Neural cell (in vitro differentiated cells): ENCODE measurements at regions not wholly inside any gene's neighbourhood (a gene's known extent, or its start where the extent isn't known, plus 50 kb on each side); places are given as distances from the start of the nearest gene placed in this dataset.

Source experiments
- H2AFZ ChIP-seq: fragments of 200-600, 300-800 bp; sonication (generic), shearing (Covaris generic); 2 replicates; pipeline ENCODE4 v1.6.0; 2014; ENCODE audit warnings: low read depth, mild to moderate bottlenecking, antibody characterized with exemption, low read length, moderate library complexity
- H3F3A ChIP-seq: fragments of 200-600 bp; shearing (Covaris generic); 2 replicates; pipeline ENCODE4 v1.6.1; 2016; ENCODE audit warnings: mild to moderate bottlenecking, moderate library complexity, mixed read lengths, antibody characterized with exemption, low read length; ENCODE audit not compliant: insufficient read depth, poor library complexity, severe bottlenecking
- H3K27ac ChIP-seq: fragments of 200-600, 300-800 bp; sonication (generic), shearing (Covaris generic); 2 replicates; pipeline ENCODE4 v1.5.1; 2014; ENCODE audit warnings: mild to moderate bottlenecking, low read length, moderate library complexity
- H3K27me3 ChIP-seq: fragments of 300-800, 200-600 bp; sonication (generic), shearing (Covaris generic); 2 replicates; pipeline ENCODE4 v1.6.0; 2014; ENCODE audit warnings: mild to moderate bottlenecking, low read depth, low read length, moderate library complexity; ENCODE audit not compliant: insufficient read depth
- H3K36me3 ChIP-seq: fragments of 300-800, 200-600 bp; sonication (generic), shearing (Covaris generic); 2 replicates; pipeline ENCODE4 v1.5.1; 2014; ENCODE audit warnings: mild to moderate bottlenecking, antibody characterized with exemption, low read length, moderate library complexity; ENCODE audit not compliant: insufficient read depth
- H3K4me2 ChIP-seq: fragments of 300-800, 200-600 bp; sonication (generic), shearing (Covaris generic); 2 replicates; pipeline ENCODE4 v1.6.0; 2014; ENCODE audit warnings: mild to moderate bottlenecking, low read length
- H3K4me3 ChIP-seq: fragments of 300-800, 200-600 bp; sonication (generic), shearing (Covaris generic); 2 replicates; pipeline ENCODE4 v1.5.1; 2014; ENCODE audit warnings: mild to moderate bottlenecking, low read length, moderate library complexity
- H3K79me2 ChIP-seq: fragments of 200-600 bp; shearing (Covaris generic); replicated peaks from 2 replicates; pipeline ENCODE4 v1.6.0; 2014; ENCODE audit warnings: mild to moderate bottlenecking, low read length, moderate library complexity; ENCODE audit not compliant: insufficient read depth
- H3K9ac ChIP-seq: fragments of 300-800, 200-600 bp; sonication (generic), shearing (Covaris generic); 2 replicates; pipeline ENCODE4 v1.6.1; 2016; ENCODE audit warnings: mild to moderate bottlenecking, low read length, mixed read lengths
- H3K9me2 ChIP-seq: fragments of 200-600 bp; shearing (Covaris generic); 2 replicates; pipeline ENCODE4 v1.6.1; 2016; ENCODE audit warnings: mild to moderate bottlenecking, low read length, mixed read lengths; ENCODE audit not compliant: insufficient read depth
- H3K9me3 ChIP-seq: fragments of 200-600, 300-800 bp; sonication (generic), shearing (Covaris generic); 2 replicates; pipeline ENCODE4 v1.6.1; 2016; ENCODE audit warnings: mild to moderate bottlenecking, mixed run types, low read length, moderate library complexity, mixed read lengths
- H4K20me1 ChIP-seq: fragments of 200-600 bp; shearing (Covaris generic); 2 replicates; pipeline ENCODE4 v1.6.1; 2016; ENCODE audit warnings: mild to moderate bottlenecking, mixed run types; ENCODE audit not compliant: insufficient read depth
- EP300 ChIP-seq: fragments of 450-650 bp; conservative IDR thresholded peaks from 2 replicates; pipeline ENCODE4 v1.6.1; 2014; ENCODE audit warnings: antibody characterized with exemption, mild to moderate bottlenecking, moderate library complexity; ENCODE audit not compliant: poor library complexity, severe bottlenecking
- EZH2 ChIP-seq: fragments of 200-600, 300-800 bp; shearing (Covaris generic), sonication (generic); IDR thresholded peaks from 2 replicates; pipeline ENCODE4 v1.6.1; 2014; ENCODE audit warnings: antibody characterized with exemption, low read length, borderline replicate concordance, mild to moderate bottlenecking; ENCODE audit not compliant: insufficient read depth, poor library complexity, severe bottlenecking
- MXI1 ChIP-seq: fragments of 450-650 bp; conservative IDR thresholded peaks from 2 replicates; pipeline ENCODE4 v1.6.1; 2014; ENCODE audit warnings: antibody characterized with exemption, mild to moderate bottlenecking; ENCODE audit not compliant: poor library complexity, severe bottlenecking
- POLR2AphosphoS5 ChIP-seq: IDR thresholded peaks from 2 replicates; pipeline ENCODE4 v1.6.1; 2012
- RAD21 ChIP-seq: fragments of 450-650 bp; conservative IDR thresholded peaks from 2 replicates; pipeline ENCODE4 v1.6.1; 2014; ENCODE audit warnings: antibody characterized with exemption, mild to moderate bottlenecking, moderate library complexity
- SMC3 ChIP-seq: fragments of 450-650 bp; conservative IDR thresholded peaks from 2 replicates; pipeline ENCODE4 v1.6.1; 2014; ENCODE audit warnings: antibody characterized with exemption, mild to moderate bottlenecking, moderate library complexity; ENCODE audit not compliant: poor library complexity
- TAF1 ChIP-seq: IDR thresholded peaks from 2 replicates; pipeline ENCODE4 v1.6.1; 2012; ENCODE audit warnings: low read depth
- TF ChIP-seq, protein P1 (sequence below): IDR thresholded peaks from 2 replicates; pipeline ENCODE4 v1.6.1; 2012; ENCODE audit warnings: borderline replicate concordance
- TF ChIP-seq, protein P2 (sequence below): fragments of 450-650 bp; IDR thresholded peaks from 2 replicates; pipeline ENCODE4 v1.5.1; 2014; ENCODE audit warnings: antibody characterized with exemption, mild to moderate bottlenecking, moderate library complexity; ENCODE audit not compliant: poor library complexity, severe bottlenecking

DNA sequence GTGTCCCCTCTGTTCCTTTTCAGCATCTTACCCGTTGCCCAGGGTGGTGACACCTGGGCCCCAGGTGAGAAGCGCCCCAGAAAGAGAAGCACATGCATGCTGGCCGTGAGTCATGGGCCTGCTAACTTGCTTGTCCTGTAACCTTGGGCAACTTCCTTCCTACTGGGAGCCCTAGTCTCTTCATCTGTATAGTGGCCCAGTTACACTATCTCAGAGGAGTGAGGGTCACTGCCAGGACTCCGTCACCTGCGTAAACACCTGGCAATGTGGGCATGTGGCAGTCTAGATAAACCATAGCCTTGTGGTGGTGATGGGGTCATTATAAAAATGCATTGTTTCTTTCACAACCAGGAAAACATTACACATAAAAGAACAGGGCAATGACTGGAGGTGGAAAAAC is 125.2 kb downstream of the SLC25A47 start:
- no peak for TF ChIP-seq SMC3
- TF ChIP-seq EZH2, result no peak
- no peak for TF ChIP-seq POLR2AphosphoS5
- TF ChIP-seq, protein P1, sequence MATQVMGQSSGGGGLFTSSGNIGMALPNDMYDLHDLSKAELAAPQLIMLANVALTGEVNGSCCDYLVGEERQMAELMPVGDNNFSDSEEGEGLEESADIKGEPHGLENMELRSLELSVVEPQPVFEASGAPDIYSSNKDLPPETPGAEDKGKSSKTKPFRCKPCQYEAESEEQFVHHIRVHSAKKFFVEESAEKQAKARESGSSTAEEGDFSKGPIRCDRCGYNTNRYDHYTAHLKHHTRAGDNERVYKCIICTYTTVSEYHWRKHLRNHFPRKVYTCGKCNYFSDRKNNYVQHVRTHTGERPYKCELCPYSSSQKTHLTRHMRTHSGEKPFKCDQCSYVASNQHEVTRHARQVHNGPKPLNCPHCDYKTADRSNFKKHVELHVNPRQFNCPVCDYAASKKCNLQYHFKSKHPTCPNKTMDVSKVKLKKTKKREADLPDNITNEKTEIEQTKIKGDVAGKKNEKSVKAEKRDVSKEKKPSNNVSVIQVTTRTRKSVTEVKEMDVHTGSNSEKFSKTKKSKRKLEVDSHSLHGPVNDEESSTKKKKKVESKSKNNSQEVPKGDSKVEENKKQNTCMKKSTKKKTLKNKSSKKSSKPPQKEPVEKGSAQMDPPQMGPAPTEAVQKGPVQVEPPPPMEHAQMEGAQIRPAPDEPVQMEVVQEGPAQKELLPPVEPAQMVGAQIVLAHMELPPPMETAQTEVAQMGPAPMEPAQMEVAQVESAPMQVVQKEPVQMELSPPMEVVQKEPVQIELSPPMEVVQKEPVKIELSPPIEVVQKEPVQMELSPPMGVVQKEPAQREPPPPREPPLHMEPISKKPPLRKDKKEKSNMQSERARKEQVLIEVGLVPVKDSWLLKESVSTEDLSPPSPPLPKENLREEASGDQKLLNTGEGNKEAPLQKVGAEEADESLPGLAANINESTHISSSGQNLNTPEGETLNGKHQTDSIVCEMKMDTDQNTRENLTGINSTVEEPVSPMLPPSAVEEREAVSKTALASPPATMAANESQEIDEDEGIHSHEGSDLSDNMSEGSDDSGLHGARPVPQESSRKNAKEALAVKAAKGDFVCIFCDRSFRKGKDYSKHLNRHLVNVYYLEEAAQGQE, result no peak
- TF ChIP-seq RAD21, result no peak
- TF ChIP-seq, protein P2, sequence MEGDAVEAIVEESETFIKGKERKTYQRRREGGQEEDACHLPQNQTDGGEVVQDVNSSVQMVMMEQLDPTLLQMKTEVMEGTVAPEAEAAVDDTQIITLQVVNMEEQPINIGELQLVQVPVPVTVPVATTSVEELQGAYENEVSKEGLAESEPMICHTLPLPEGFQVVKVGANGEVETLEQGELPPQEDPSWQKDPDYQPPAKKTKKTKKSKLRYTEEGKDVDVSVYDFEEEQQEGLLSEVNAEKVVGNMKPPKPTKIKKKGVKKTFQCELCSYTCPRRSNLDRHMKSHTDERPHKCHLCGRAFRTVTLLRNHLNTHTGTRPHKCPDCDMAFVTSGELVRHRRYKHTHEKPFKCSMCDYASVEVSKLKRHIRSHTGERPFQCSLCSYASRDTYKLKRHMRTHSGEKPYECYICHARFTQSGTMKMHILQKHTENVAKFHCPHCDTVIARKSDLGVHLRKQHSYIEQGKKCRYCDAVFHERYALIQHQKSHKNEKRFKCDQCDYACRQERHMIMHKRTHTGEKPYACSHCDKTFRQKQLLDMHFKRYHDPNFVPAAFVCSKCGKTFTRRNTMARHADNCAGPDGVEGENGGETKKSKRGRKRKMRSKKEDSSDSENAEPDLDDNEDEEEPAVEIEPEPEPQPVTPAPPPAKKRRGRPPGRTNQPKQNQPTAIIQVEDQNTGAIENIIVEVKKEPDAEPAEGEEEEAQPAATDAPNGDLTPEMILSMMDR, result no peak
- no peak for TF ChIP-seq EP300
- H3K9ac ChIP-seq, result no peak overlapping the region
- H3K27me3 ChIP-seq, result no peaks in the 10 kb centered on the region
- H3F3A ChIP-seq, result no peaks in the 10 kb centered on the region
- H3K9me2 ChIP-seq, result no peaks in the 10 kb centered on the region
- no peak overlapping the region for H3K4me2 ChIP-seq
- no peaks in the 10 kb centered on the region for H3K79me2 ChIP-seq
- H2AFZ ChIP-seq, result no peak overlapping the region
- H3K4me3 ChIP-seq, result no peak overlapping the region
- H3K36me3 ChIP-seq, result no peaks in the 10 kb centered on the region
- no peaks in the 10 kb centered on the region for H4K20me1 ChIP-seq
- H3K27ac ChIP-seq, result no peak overlapping the region
- H3K9me3 ChIP-seq, result no peaks in the 10 kb centered on the region

DNA sequence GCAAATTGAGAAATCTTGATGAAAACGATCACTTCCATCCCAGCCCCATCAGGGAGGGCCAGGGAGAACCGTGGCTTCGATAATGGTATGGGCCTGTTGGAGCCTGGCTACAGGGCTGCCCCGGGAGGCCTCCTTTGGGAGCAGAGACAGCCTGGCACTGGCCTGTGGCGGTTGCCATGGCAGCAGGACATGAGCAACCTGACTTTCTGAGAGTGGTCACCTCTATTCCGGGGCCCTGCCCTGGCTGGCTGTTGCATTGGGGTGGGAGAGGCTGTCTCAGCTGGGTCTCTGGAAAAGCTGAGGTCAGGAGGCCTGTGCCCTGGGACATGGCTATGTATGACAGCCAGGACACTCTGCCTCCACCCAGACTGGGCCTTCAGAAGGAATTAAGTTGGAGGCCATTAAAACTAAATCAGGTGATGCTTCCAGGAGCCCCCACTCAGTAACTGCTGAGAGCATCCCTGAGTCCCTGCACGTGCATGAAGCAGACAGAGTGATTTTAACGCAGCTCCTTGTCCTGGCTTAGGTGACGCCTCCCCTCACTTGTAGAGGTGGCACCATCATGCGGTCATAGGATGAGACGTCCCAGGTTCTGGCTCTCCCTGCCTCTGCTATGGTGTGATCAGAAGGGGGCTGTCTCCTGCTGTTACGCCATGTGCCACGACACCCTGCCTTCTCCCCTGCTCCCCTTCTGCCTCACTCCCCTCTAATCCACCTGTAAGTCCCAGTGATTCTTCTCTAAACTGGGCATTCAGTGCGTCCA is 126.3 kb downstream of the SLC25A47 start:
- Histone ChIP-seq H2AFZ (no peak overlapping the region), H3K9ac (no peak overlapping the region), H3K4me2 (no peak overlapping the region), H3F3A (no peaks in the 10 kb centered on the region), H3K27ac (no peak overlapping the region), H4K20me1 (no peaks in the 10 kb centered on the region), H3K4me3 (no peak overlapping the region), H3K9me2 (no peaks in the 10 kb centered on the region), H3K79me2 (no peaks in the 10 kb centered on the region), H3K36me3 (no peaks in the 10 kb centered on the region), H3K27me3 (no peaks in the 10 kb centered on the region), H3K9me3 (no peaks in the 10 kb centered on the region)
- no peak for TF ChIP-seq MXI1
- TF ChIP-seq, protein P1, result no peak
- no peak for TF ChIP-seq EP300
- TF ChIP-seq, protein P2, result no peak
- no peak for TF ChIP-seq SMC3
- TF ChIP-seq TAF1, result no peak
- no peak for TF ChIP-seq POLR2AphosphoS5
- TF ChIP-seq EZH2, result no peak
- TF ChIP-seq RAD21, result no peak
